ENCODE measurements at regions not wholly inside any gene's neighbourhood (a gene's known extent, or its start where the extent isn't known, plus 50 kb on each side); places are given as distances from the start of the nearest gene placed in this dataset.

GRCh38 chr2:120496235-120496634 is 150.3 kb downstream of the INHBB start:
- Mint-ChIP-seq H3K27me3 (peaks cover 2% of the 10 kb centered on the region), H3K4me3 (no peak overlapping the region), H3K27ac (no peak overlapping the region), H3K4me1 (no peaks in the 10 kb centered on the region), H3K9me3 (ENCODE audit: insufficient read depth) (no peaks in the 10 kb centered on the region)
- Histone ChIP-seq H3K27ac (ENCODE audit: low read length in 2 of 2) (no peak overlapping the region), H3K36me3 (replicated peaks in 1 of 2; ENCODE audit: control extremely low read depth in 1 of 2, control insufficient read depth in 1 of 2, extremely low read depth in 1 of 2, insufficient read depth in 2 of 2, low read length in 1 of 2) (no peaks in the 10 kb centered on the region), H4K20me1 (ENCODE audit: control insufficient read depth, insufficient read depth, low read length, poor library complexity, severe bottlenecking) (no peaks in the 10 kb centered on the region), H3K79me2 (ENCODE audit: control insufficient read depth, insufficient read depth, low read length) (no peaks in the 10 kb centered on the region), H3K4me3 (ENCODE audit: control extremely low read depth in 1 of 5, extremely low read depth in 1 of 5, insufficient read depth in 1 of 5, low read depth in 2 of 5, low read length in 4 of 5) (no peak overlapping the region), H3K9ac (ENCODE audit: low read length) (no peak overlapping the region), H3K4me1 (ENCODE audit: control insufficient read depth in 2 of 2, insufficient read depth in 2 of 2, low read length in 2 of 2) (no peaks in the 10 kb centered on the region), H3K4me2 (replicated peaks; ENCODE audit: low read depth, low read length, poor library complexity, severe bottlenecking) (no peak overlapping the region), H3K27me3 (replicated peaks in 1 of 4; ENCODE audit: control extremely low read depth in 1 of 4, control insufficient read depth in 3 of 4, insufficient read depth in 4 of 4, low read length in 3 of 4) (no peaks in the 10 kb centered on the region), H3K9me3 (ENCODE audit: control extremely low read depth in 1 of 3, control insufficient read depth in 2 of 3, insufficient read depth in 1 of 3, low read length in 2 of 3) (no peaks in the 10 kb centered on the region), H2AFZ (ENCODE audit: insufficient read depth, low read depth, low read length, poor library complexity, severe bottlenecking) (no peak overlapping the region)
- intact Hi-C loops (cut with micrococcal nuclease): no loop called here
- DNase-seq (no peak), ATAC-seq (ENCODE audit: low read depth) (no peak)
- TF ChIP-seq EZH2 (IDR thresholded peaks at IDR 0.05; ENCODE audit: borderline replicate concordance, insufficient read depth, low read depth, low read length, poor library complexity, severe bottlenecking) (no peak), CTCF (IDR thresholded peaks at IDR 0.05) (no peak)
- WGBS (ENCODE audit: insufficient coverage): 82% methylated on average over 7 of the region's 7 CpGs
- POLR2A ChIA-PET: no interaction called here
- CTCF ChIA-PET: no interaction called here

- WGBS (ENCODE audit: insufficient coverage): 96% methylated on average over 6 of the region's 7 CpGs
- H3K79me2 ChIP-seq (ENCODE audit: control insufficient read depth, insufficient read depth, low read length): no peaks in the 10 kb centered on the region
- no peak overlapping the region for H2AFZ ChIP-seq (ENCODE audit: insufficient read depth, low read depth, low read length, poor library complexity, severe bottlenecking)
- ChIA-PET POLR2A (no interaction called here), CTCF (no interaction called here)
- no peaks in the 10 kb centered on the region for H3K4me1 Mint-ChIP-seq
- H3K27me3 ChIP-seq (replicated peaks in 1 of 4; ENCODE audit: control extremely low read depth in 1 of 4, control insufficient read depth in 3 of 4, insufficient read depth in 4 of 4, low read length in 3 of 4): no peaks in the 10 kb centered on the region
- no peaks in the 10 kb centered on the region for H4K20me1 ChIP-seq (ENCODE audit: control insufficient read depth, insufficient read depth, low read length, poor library complexity, severe bottlenecking)
- H3K9me3 ChIP-seq (ENCODE audit: control extremely low read depth in 1 of 3, control insufficient read depth in 2 of 3, insufficient read depth in 1 of 3, low read length in 2 of 3): no peaks in the 10 kb centered on the region
- H3K4me3 Mint-ChIP-seq: no peak overlapping the region
- no peak for TF ChIP-seq CTCF (IDR thresholded peaks at IDR 0.05)
- no peak for TF ChIP-seq EZH2 (IDR thresholded peaks at IDR 0.05; ENCODE audit: borderline replicate concordance, insufficient read depth, low read depth, low read length, poor library complexity, severe bottlenecking)
- no peak overlapping the region for H3K27ac ChIP-seq (ENCODE audit: low read length in 2 of 2)
- ATAC-seq (ENCODE audit: low read depth) (no peak), DNase-seq (no peak)
- H3K36me3 ChIP-seq (replicated peaks in 1 of 2; ENCODE audit: control extremely low read depth in 1 of 2, control insufficient read depth in 1 of 2, extremely low read depth in 1 of 2, insufficient read depth in 2 of 2, low read length in 1 of 2): no peaks in the 10 kb centered on the region
- H3K27ac Mint-ChIP-seq: no peak overlapping the region
- H3K4me2 ChIP-seq (replicated peaks; ENCODE audit: low read depth, low read length, poor library complexity, severe bottlenecking): no peak overlapping the region
- no peak overlapping the region for H3K4me3 ChIP-seq (ENCODE audit: control extremely low read depth in 1 of 5, extremely low read depth in 1 of 5, insufficient read depth in 1 of 5, low read depth in 2 of 5, low read length in 4 of 5)
- no peaks in the 10 kb centered on the region for H3K27me3 Mint-ChIP-seq
- intact Hi-C loops (cut with micrococcal nuclease): no loop called here
- no peak overlapping the region for H3K9ac ChIP-seq (ENCODE audit: low read length)
- H3K4me1 ChIP-seq (ENCODE audit: control insufficient read depth in 2 of 2, insufficient read depth in 2 of 2, low read length in 2 of 2): no peaks in the 10 kb centered on the region
- H3K9me3 Mint-ChIP-seq (ENCODE audit: insufficient read depth): no peaks in the 10 kb centered on the region
Measured at GRCh38 chr2:120496759-120497158, 150.8 kb downstream of the INHBB start.

All from B cell (primary cell).